H1 (cell line): ENCODE measurements at regions not wholly inside any gene's neighbourhood (a gene's known extent, or its start where the extent isn't known, plus 50 kb on each side); places are given as distances from the start of the nearest gene placed in this dataset.

ENCODE experiments used
- GABPA ChIP-seq: IDR thresholded peaks from 2 replicates; pipeline ENCODE4 v1.6.1; 2011; ENCODE audit warnings: mild to moderate bottlenecking, low read length, moderate library complexity, borderline replicate concordance; ENCODE audit not compliant: insufficient read depth
- JUN ChIP-seq: IDR thresholded peaks from 2 replicates; pipeline ENCODE4 v1.6.1; 2011; ENCODE audit warnings: low read depth, mild to moderate bottlenecking, improper control_type of control experiment, low read length
- RNF2 ChIP-seq: fragments of 200-900, 300-1000 bp; sonication (generic); IDR thresholded peaks from 2 replicates; pipeline ENCODE4 v1.7.1; 2016; ENCODE audit warnings: borderline replicate concordance, low read depth, mild to moderate bottlenecking, antibody characterized with exemption, low read length; ENCODE audit not compliant: poor library complexity, severe bottlenecking; ENCODE audit errors: missing control alignments
- SIN3A ChIP-seq, 2 experiments: IDR thresholded peaks in 1 of 2; conservative IDR thresholded peaks in 1 of 2; 2 replicates each; pipeline ENCODE4 v1.6.1; 2011 to 2012; ENCODE audit warnings: low read length in 2 of 2, improper control_type of control experiment in 1 of 2, low read depth in 1 of 2, mild to moderate bottlenecking in 1 of 2
- TCF12 ChIP-seq: IDR thresholded peaks from 2 replicates; pipeline ENCODE4 v1.6.1; 2011; ENCODE audit warnings: low read depth, mild to moderate bottlenecking, low read length

DNA sequence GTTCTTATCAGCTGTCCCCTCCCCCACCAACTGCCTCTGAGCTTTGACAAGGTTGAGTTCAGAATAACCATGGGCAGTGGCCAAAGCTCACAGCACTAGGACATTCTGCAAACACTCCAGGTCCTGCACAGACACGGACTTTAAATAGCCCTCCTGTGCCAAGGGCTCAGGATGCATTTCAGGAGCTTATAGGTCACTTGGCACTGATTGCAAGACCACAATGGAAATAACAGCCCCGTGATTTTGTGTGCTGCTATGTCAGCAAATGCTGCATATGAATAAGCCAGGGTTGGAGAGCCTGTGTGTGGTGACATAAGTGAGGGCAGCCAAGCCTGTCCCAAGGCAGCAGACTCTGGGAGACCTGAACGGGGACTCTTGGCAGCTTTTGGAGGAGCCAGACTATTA is 150.7 kb downstream of the DMRT2 start (continued):
- TF ChIP-seq RNF2 (no peak), SIN3A (conservative IDR thresholded peaks at IDR 0.05 in 1 of 2, IDR thresholded peaks at IDR 0.05 in 1 of 2; ENCODE audit: low read depth in 1 of 2, low read length in 2 of 2) (no peak), GABPA (no peak), JUN (no peak), TCF12 (no peak)
